ENCODE measurements at regions not wholly inside any gene's neighbourhood (a gene's known extent, or its start where the extent isn't known, plus 50 kb on each side); places are given as distances from the start of the nearest gene placed in this dataset.
"Not testable (repeated sequence)": the region's sequence is repeated elsewhere in the genome, so short reads cannot be mapped to it uniquely, and the experiment has no call there.

- not testable (repeated sequence) for DNase-seq
Observed at GRCh38 chr6:3672339-3672738, 79.2 kb downstream of the PXDC1 start.

- DNase-seq: no peak
Observed at GRCh38 chr6:3671382-3671781, 80.1 kb downstream of the PXDC1 start.

GRCh38 chr6:3670356-3670755 lies 81.2 kb downstream of the PXDC1 start:
- DNase-seq: no peak

GRCh38 chr6:3669916-3670315 lies 81.6 kb downstream of the PXDC1 start:
- no peak for DNase-seq

GRCh38 chr6:3665608-3666007 lies 85.9 kb downstream of the PXDC1 start:
- DNase-seq: no peak

GRCh38 chr6:3664625-3665041 lies 86.9 kb downstream of the PXDC1 start:
- no peak for DNase-seq

GRCh38 chr6:3663811-3664210 lies 87.7 kb downstream of the PXDC1 start:
- DNase-seq: no peak

- DNase-seq: no peak
Observed at GRCh38 chr6:3663081-3663480, 88.4 kb downstream of the PXDC1 start.

- no peak for DNase-seq
Observed at GRCh38 chr6:3661390-3661789, 90.1 kb downstream of the PXDC1 start.

GRCh38 chr6:3660473-3660872 lies 91.0 kb downstream of the PXDC1 start:
- DNase-seq: no peak

GRCh38 chr6:3659748-3660147 lies 91.8 kb downstream of the PXDC1 start:
- no peak for DNase-seq

GRCh38 chr6:3656076-3656475 lies 95.4 kb downstream of the PXDC1 start:
- no peak for DNase-seq

GRCh38 chr6:3654898-3655297 lies 96.6 kb downstream of the PXDC1 start:
- no peak for DNase-seq

GRCh38 chr6:3654436-3654835 lies 97.1 kb downstream of the PXDC1 start:
- no peak for DNase-seq

GRCh38 chr6:3653528-3654070 lies 97.9 kb downstream of the PXDC1 start:
- no peak for DNase-seq

- DNase-seq: no peak
Observed at GRCh38 chr6:3651698-3652229, 99.7 kb downstream of the PXDC1 start.

- DNase-seq: no peak
Observed at GRCh38 chr6:3650959-3651697, 100.4 kb downstream of the PXDC1 start.

- DNase-seq: no peak
Observed at GRCh38 chr6:3650076-3650958, 101.2 kb downstream of the PXDC1 start.

- peak; percentile 10 for DNase-seq
Observed at GRCh38 chr6:3648724-3649123, 102.8 kb downstream of the PXDC1 start.

- no peak for DNase-seq
Observed at GRCh38 chr6:3646616-3647362, 104.7 kb downstream of the PXDC1 start.

- DNase-seq: no peak
Observed at GRCh38 chr6:3644739-3645012, 106.8 kb downstream of the PXDC1 start.

- DNase-seq: no peak
Observed at GRCh38 chr6:3643921-3644738, 107.4 kb downstream of the PXDC1 start.
